Endothelial cell of umbilical vein (primary cell): ENCODE measurements at regions not wholly inside any gene's neighbourhood (a gene's known extent, or its start where the extent isn't known, plus 50 kb on each side); places are given as distances from the start of the nearest gene placed in this dataset.

Experiments
- BruUV-seq: library from RNA; stranded (reverse); fragments of 400-500 nt; replicated peaks from 2 replicates; lab custom pipeline; 2021; lab: Mats Ljungman, UMichigan
- CTCF ChIA-PET: fragments of 300-600, 350-600 bp; sonication (Branson Sonifier 250); formaldehyde crosslinking; loops from one replicate; lab custom pipeline; 2021; ENCODE audit warnings: antibody characterized with exemption, inconsistent platforms; lab: Charles Lee
- POLR2A ChIA-PET: fragments of 300-600, 350-600 bp; sonication (Branson Sonifier 250); formaldehyde crosslinking; loops from one replicate; lab custom pipeline; 2021; ENCODE audit warnings: antibody characterized with exemption, inconsistent platforms; lab: Charles Lee
- DNase-seq: peaks from one replicate; pipeline ENCODE4 v3.0.0-alpha.2; 2011; ENCODE audit warnings: low read depth, low spot score
- FAIRE-seq: peaks from 2 replicates; lab custom pipeline; 2011; peaks lifted over from hg19 to GRCh38; lab: Jason Lieb, UNC
- H2AFZ ChIP-seq: 2 replicates; pipeline ENCODE4 v1.6.0; 2012; ENCODE audit warnings: low read depth, low read length, control low read depth, inconsistent platforms
- H3K27ac ChIP-seq: 2 replicates; pipeline ENCODE4 v1.5.1; 2011; ENCODE audit warnings: low read depth, mild to moderate bottlenecking, control low read depth, low read length, moderate library complexity; ENCODE audit not compliant: insufficient read depth
- H3K27me3 ChIP-seq, 2 experiments: 2 replicates each; pipeline versions ENCODE4 v1.6.0 to v1.6.1; 2011; ENCODE audit warnings: low read length in 2 of 2, mixed read lengths in 1 of 2; ENCODE audit not compliant: control insufficient read depth in 2 of 2, insufficient read depth in 2 of 2
- H3K36me3 ChIP-seq, 2 experiments: 2 replicates in 1 of 2; 3 replicates in 1 of 2; pipeline ENCODE4 v1.5.1; 2011; ENCODE audit warnings: low read length in 2 of 2, mild to moderate bottlenecking in 1 of 2, moderate library complexity in 1 of 2; ENCODE audit not compliant: control insufficient read depth in 2 of 2, insufficient read depth in 2 of 2; ENCODE audit errors: extremely low read depth in 1 of 2
- H3K4me1 ChIP-seq: 3 replicates; pipeline ENCODE4 v1.5.1; 2011; ENCODE audit warnings: mild to moderate bottlenecking, low read length; ENCODE audit not compliant: control insufficient read depth, insufficient read depth; ENCODE audit errors: extremely low read depth
- H3K4me2 ChIP-seq: 2 replicates; pipeline ENCODE4 v1.6.1; 2011; ENCODE audit warnings: low read length, control low read depth, mixed read lengths; ENCODE audit not compliant: insufficient read depth
- H3K4me3 ChIP-seq, 3 experiments: fragments of 200-600 bp in 1 of 3; sonication (generic), shearing (Covaris generic) in 1 of 3; replicated peaks in 1 of 3; 2 replicates each; pipeline ENCODE4 v1.5.1; 2011 to 2016; ENCODE audit warnings: control low read depth in 3 of 3, low read length in 3 of 3, mild to moderate bottlenecking in 2 of 3, inconsistent platforms in 1 of 3, low read depth in 1 of 3, moderate library complexity in 1 of 3; ENCODE audit not compliant: insufficient read depth in 1 of 3
- H3K79me2 ChIP-seq: 2 replicates; pipeline ENCODE4 v1.6.0; 2012; ENCODE audit warnings: low read length, inconsistent platforms; ENCODE audit not compliant: control insufficient read depth, insufficient read depth
- H3K9ac ChIP-seq: replicated peaks from 2 replicates; pipeline ENCODE3; 2011; ENCODE audit warnings: low read length, control low read depth; ENCODE audit not compliant: insufficient read depth; ENCODE audit errors: extremely low read depth
- H3K9me1 ChIP-seq: replicated peaks from 3 replicates; pipeline ENCODE4 v1.6.0; 2011; ENCODE audit warnings: mild to moderate bottlenecking, low read length; ENCODE audit not compliant: control insufficient read depth, insufficient read depth; ENCODE audit errors: extremely low read depth
- H3K9me3 ChIP-seq: replicated peaks from 2 replicates; pipeline ENCODE4 v1.5.1; 2012; ENCODE audit warnings: low read length, inconsistent platforms; ENCODE audit not compliant: control insufficient read depth, insufficient read depth
- H4K20me1 ChIP-seq: replicated peaks from 2 replicates; pipeline ENCODE3; 2011; ENCODE audit warnings: mild to moderate bottlenecking, low read length; ENCODE audit not compliant: control insufficient read depth, insufficient read depth; ENCODE audit errors: extremely low read depth
- EZH2 ChIP-seq: IDR thresholded peaks from 2 replicates; pipeline ENCODE4 v1.6.1; 2012; ENCODE audit warnings: borderline replicate concordance, low read depth, mild to moderate bottlenecking, moderate library complexity, low read length, inconsistent platforms; ENCODE audit not compliant: severe bottlenecking
- FOS ChIP-seq: IDR thresholded peaks from 2 replicates; pipeline ENCODE4 v1.6.1; 2011; ENCODE audit warnings: mild to moderate bottlenecking, low read length, moderate library complexity, borderline replicate concordance; ENCODE audit not compliant: insufficient read depth
- GATA2 ChIP-seq: IDR thresholded peaks from 2 replicates; pipeline ENCODE4 v1.7.0; 2011; ENCODE audit warnings: low read depth, mild to moderate bottlenecking, moderate library complexity, mixed read lengths, low read length; ENCODE audit not compliant: insufficient read length, insufficient read depth
- JUN ChIP-seq: IDR thresholded peaks from 2 replicates; pipeline ENCODE4 v1.6.1; 2011; ENCODE audit warnings: borderline replicate concordance, low read depth; ENCODE audit not compliant: insufficient read length, insufficient read depth
- MYC ChIP-seq: IDR thresholded peaks from one replicate; pipeline ENCODE4 v1.6.1; 2011; ENCODE audit warnings: mild to moderate bottlenecking, low read depth, low read length
- POLR2A ChIP-seq: IDR thresholded peaks from 2 replicates; pipeline ENCODE4 v1.6.1; 2012; ENCODE audit warnings: low read depth, mild to moderate bottlenecking, control low read depth, low read length
- POLR2AphosphoS5 ChIP-seq: IDR thresholded peaks from 2 replicates; pipeline ENCODE4 v1.6.1; 2012; ENCODE audit warnings: low read depth, mild to moderate bottlenecking, control low read depth, low read length, moderate library complexity; ENCODE audit not compliant: insufficient read depth
- dilution Hi-C: fragments of 300-500 bp; cut with MboI; formaldehyde crosslinking; loops from one replicate; pipeline ENCODE4 v1.15.0; 2019; ENCODE audit warnings: low sequenced_read_pairs; ENCODE audit not compliant: extremely low pct_ligation_motif_present
- intact Hi-C: fragments of 100-400 bp; cut with micrococcal nuclease; formaldehyde crosslinking; loops from one replicate; pipeline ENCODE4 v1.10.0; 2022
- TF ChIP-seq, protein P1 (sequence below), 2 donors: IDR thresholded peaks; 1 replicate in 1 of 2; 2 replicates in 1 of 2; pipeline ENCODE4 v1.5.1; 2011; ENCODE audit warnings: low read length in 2 of 2, mild to moderate bottlenecking in 2 of 2, moderate library complexity in 2 of 2, control low read depth in 1 of 2, inconsistent platforms in 1 of 2, low read depth in 1 of 2; ENCODE audit not compliant: insufficient read depth in 1 of 2; ENCODE audit errors: extremely low read depth in 1 of 2
- TF ChIP-seq, protein P2 (sequence below): IDR thresholded peaks from 2 replicates; pipeline ENCODE4 v1.6.1; 2011; ENCODE audit not compliant: insufficient read depth, insufficient read length

DNA sequence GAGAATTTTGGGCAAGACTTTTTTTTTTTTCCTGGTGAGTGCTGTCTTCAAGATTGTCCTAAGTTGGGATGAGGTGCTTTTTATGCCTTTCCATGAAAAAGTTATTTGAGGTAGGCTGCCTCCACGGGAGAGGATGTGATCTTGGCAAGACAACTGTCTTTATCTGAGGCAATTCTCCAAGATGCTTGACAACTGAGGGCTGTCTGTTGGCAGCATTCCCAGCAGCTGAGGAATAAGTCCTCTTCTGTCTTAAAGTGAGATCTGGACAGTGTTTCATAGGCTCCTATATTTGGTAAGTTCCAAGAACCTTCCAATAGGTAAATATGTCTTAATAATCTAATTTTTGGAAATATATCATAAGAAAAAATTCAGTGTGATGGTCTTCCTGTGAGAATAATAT, 662.0 kb downstream of the CDH11 start:
- no TSS peak for BruUV-seq
- Histone ChIP-seq H3K4me2 (no peak overlapping the region), H3K79me2 (no peaks in the 10 kb centered on the region), H3K36me3 (no peaks in the 10 kb centered on the region), H3K4me3 (no peak overlapping the region), H4K20me1 (no peaks in the 10 kb centered on the region), H3K9me3 (no peaks in the 10 kb centered on the region), H3K27me3 (no peaks in the 10 kb centered on the region), H3K27ac (no peak overlapping the region), H3K9me1 (no peaks in the 10 kb centered on the region), H3K9ac (no peak overlapping the region), H3K4me1 (no peaks in the 10 kb centered on the region), H2AFZ (no peak overlapping the region)
- DNase-seq, result no peak
- no peak for FAIRE-seq
- dilution Hi-C loops (no loop called here), intact Hi-C loops (loop anchor here (10.0 kb wide), 1 partner anchor 1095 kb away; no protein-coding TSS in a partner anchor)
- POLR2A ChIA-PET, result no interaction called here
- CTCF ChIA-PET, result no interaction called here
- TF ChIP-seq EZH2 (no peak), POLR2AphosphoS5 (no peak), GATA2 (no peak), POLR2A (no peak), MYC (no peak), FOS (no peak), JUN (no peak)
- TF ChIP-seq, protein P1, sequence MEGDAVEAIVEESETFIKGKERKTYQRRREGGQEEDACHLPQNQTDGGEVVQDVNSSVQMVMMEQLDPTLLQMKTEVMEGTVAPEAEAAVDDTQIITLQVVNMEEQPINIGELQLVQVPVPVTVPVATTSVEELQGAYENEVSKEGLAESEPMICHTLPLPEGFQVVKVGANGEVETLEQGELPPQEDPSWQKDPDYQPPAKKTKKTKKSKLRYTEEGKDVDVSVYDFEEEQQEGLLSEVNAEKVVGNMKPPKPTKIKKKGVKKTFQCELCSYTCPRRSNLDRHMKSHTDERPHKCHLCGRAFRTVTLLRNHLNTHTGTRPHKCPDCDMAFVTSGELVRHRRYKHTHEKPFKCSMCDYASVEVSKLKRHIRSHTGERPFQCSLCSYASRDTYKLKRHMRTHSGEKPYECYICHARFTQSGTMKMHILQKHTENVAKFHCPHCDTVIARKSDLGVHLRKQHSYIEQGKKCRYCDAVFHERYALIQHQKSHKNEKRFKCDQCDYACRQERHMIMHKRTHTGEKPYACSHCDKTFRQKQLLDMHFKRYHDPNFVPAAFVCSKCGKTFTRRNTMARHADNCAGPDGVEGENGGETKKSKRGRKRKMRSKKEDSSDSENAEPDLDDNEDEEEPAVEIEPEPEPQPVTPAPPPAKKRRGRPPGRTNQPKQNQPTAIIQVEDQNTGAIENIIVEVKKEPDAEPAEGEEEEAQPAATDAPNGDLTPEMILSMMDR (IDR thresholded peaks at IDR 0.05; ENCODE audit: extremely low read depth in 1 of 2, insufficient read depth in 1 of 2, low read depth in 1 of 2, low read length in 2 of 2), result no peak
- TF ChIP-seq, protein P2, sequence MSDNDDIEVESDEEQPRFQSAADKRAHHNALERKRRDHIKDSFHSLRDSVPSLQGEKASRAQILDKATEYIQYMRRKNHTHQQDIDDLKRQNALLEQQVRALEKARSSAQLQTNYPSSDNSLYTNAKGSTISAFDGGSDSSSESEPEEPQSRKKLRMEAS, result no peak
